Hepatocyte (in vitro differentiated cells): ENCODE measurements at regions not wholly inside any gene's neighbourhood (a gene's known extent, or its start where the extent isn't known, plus 50 kb on each side); places are given as distances from the start of the nearest gene placed in this dataset.

Experiments
- EZH2 ChIP-seq: fragments of 200-600 bp; sonication (generic); IDR thresholded peaks from 2 replicates; pipeline ENCODE4 v1.6.1; 2016; ENCODE audit warnings: antibody characterized with exemption, mild to moderate bottlenecking, borderline replicate concordance
- TF ChIP-seq, protein P1 (sequence below): fragments of 200-600 bp; sonication (generic); IDR thresholded peaks from 2 replicates; pipeline ENCODE4 v1.5.1; 2016; ENCODE audit warnings: antibody characterized with exemption, mild to moderate bottlenecking; ENCODE audit not compliant: poor library complexity

DNA sequence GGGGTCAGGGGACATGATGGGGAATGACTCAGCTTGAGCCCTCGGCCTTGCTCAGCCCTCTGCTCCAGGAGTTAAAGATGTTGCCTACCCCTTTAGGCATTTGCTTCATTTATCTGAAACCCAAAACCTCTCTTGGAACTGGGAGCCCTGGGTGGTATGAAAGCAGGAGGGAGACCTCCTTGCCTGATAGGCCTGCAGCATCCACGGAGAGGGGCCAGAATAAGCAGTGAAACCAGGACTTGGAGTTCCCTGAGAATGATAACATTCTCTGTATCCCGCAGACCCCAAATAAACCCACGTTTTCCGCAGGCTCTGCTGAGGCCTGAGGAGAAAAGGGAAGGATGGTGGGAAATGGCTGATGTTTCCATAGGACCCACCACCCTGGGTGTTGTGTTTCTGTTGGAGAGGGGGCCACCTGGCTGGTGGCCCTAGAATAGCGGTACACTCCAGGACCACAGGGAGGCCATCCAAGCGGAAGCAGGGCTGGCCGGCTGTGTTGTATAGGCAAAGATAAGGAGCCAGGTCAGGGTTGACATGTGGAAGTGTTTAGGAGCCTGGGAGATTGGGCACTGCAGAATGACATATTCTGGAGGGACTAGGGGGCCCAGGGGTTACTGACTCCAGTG is 77.4 kb downstream of the FOXD2 start:
- TF ChIP-seq EZH2: no peak
- TF ChIP-seq, protein P1, sequence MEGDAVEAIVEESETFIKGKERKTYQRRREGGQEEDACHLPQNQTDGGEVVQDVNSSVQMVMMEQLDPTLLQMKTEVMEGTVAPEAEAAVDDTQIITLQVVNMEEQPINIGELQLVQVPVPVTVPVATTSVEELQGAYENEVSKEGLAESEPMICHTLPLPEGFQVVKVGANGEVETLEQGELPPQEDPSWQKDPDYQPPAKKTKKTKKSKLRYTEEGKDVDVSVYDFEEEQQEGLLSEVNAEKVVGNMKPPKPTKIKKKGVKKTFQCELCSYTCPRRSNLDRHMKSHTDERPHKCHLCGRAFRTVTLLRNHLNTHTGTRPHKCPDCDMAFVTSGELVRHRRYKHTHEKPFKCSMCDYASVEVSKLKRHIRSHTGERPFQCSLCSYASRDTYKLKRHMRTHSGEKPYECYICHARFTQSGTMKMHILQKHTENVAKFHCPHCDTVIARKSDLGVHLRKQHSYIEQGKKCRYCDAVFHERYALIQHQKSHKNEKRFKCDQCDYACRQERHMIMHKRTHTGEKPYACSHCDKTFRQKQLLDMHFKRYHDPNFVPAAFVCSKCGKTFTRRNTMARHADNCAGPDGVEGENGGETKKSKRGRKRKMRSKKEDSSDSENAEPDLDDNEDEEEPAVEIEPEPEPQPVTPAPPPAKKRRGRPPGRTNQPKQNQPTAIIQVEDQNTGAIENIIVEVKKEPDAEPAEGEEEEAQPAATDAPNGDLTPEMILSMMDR: no peak
